Epithelial cell of proximal tubule (primary cell): ENCODE measurements at regions not wholly inside any gene's neighbourhood (a gene's known extent, or its start where the extent isn't known, plus 50 kb on each side); places are given as distances from the start of the nearest gene placed in this dataset.
"Not testable (repeated sequence)": the region's sequence is repeated elsewhere in the genome, so short reads cannot be mapped to it uniquely, and the experiment has no call there.

Source experiments
- DNase-seq: peaks from one replicate; pipeline ENCODE4 v3.0.0-alpha.2; 2011; ENCODE audit warnings: low read depth
- H3K4me3 ChIP-seq: 2 replicates; pipeline ENCODE4 v1.5.1; 2011; ENCODE audit warnings: low read depth, mild to moderate bottlenecking, low read length
- TF ChIP-seq, protein P1 (sequence below): conservative IDR thresholded peaks from 2 replicates; pipeline ENCODE4 v1.5.1; 2012; ENCODE audit warnings: low read depth, mild to moderate bottlenecking, low read length

GRCh38 chr5:23136958-23137357 is 283.8 kb upstream of the CDH12 start:
- no peak overlapping the region for H3K4me3 ChIP-seq
- TF ChIP-seq, protein P1, sequence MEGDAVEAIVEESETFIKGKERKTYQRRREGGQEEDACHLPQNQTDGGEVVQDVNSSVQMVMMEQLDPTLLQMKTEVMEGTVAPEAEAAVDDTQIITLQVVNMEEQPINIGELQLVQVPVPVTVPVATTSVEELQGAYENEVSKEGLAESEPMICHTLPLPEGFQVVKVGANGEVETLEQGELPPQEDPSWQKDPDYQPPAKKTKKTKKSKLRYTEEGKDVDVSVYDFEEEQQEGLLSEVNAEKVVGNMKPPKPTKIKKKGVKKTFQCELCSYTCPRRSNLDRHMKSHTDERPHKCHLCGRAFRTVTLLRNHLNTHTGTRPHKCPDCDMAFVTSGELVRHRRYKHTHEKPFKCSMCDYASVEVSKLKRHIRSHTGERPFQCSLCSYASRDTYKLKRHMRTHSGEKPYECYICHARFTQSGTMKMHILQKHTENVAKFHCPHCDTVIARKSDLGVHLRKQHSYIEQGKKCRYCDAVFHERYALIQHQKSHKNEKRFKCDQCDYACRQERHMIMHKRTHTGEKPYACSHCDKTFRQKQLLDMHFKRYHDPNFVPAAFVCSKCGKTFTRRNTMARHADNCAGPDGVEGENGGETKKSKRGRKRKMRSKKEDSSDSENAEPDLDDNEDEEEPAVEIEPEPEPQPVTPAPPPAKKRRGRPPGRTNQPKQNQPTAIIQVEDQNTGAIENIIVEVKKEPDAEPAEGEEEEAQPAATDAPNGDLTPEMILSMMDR, result no peak
- no peak for DNase-seq

DNA sequence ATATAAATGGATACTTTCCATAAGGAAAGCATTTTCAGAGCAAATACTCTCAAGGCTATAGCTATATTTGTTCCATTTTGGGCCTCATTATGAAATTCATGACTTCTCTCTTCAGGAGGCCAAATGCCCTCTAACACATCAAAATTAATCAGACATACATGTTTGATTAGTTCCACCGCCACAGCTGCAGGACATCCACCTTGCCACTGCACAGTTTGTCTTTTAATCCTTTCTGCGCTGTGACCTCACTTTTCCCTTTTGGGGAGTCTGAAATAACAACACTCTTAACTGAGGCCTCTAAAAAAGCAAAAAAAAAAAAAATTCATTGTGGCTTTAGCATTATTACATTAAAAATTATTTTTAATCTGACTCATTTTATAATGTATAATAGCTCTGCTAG is 279.1 kb upstream of the CDH12 start:
- no peak for DNase-seq
- TF ChIP-seq, protein P1, result no peak
- no peak overlapping the region for H3K4me3 ChIP-seq

DNA sequence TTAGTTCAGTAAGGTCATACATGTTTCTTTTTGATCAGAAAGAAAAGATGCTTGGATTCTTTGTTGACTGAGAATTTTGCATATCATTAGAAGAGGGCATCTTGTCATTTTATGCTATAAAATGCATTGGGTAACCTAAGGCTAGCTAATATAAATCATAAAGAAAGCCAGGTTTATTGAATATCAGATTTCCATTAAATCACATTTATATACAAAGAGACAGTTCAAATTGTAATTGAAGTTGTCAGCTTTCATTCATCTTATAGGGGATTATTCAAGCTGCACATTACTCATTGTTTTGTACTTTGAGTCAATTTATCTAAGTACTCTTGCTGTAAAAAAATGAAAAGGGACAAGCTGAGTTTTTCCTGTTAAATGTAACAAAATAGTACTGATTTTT is 259.1 kb upstream of the CDH12 start:
- H3K4me3 ChIP-seq, result no peak overlapping the region
- TF ChIP-seq, protein P1, result no peak
- DNase-seq, result no peak

- H3K4me3 ChIP-seq, result no peak overlapping the region
- TF ChIP-seq, protein P1, result no peak
- no peak for DNase-seq
These were observed 251.9 kb upstream of the CDH12 start for GRCh38 chr5:23105021-23105420.

DNA sequence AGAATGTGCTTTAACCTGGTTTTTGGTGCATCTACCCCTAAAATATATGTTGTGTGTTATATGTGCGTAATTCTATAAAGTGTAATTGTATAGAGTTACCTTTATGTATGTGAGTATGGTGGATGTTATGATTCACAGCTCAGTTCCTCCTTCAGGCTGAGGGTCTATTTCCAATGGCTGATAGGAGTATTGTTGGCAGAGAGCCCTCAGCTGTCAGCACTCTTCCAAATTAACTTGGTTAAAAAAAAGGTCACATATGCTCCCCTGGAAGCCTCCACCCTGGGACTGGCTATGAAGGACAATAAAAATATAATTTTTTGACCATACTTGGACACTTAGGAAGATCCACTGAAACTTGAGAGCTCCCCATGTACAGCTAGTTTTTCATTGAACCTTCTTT is 250.4 kb upstream of the CDH12 start:
- TF ChIP-seq, protein P1, result no peak
- no peak for DNase-seq
- no peak overlapping the region for H3K4me3 ChIP-seq

DNA sequence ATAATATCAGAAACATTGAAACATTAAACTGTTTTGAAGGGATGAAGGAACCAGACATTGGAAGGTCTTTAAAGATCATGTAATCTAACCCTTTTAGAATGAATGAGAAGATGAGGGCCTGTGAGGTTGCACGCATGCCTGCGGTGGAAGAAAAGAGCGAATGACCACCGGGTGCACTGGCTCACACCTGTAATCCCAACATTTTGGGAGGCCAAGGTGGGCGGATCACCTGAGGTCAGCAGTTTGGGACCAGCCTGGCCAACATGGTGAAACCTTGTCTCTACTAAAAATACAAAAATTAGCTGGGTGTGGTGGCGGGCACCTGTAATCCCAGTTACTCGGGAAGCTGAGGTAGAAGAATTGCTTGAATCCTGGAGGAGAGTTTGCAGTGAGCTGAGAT is 242.3 kb upstream of the CDH12 start:
- not testable (repeated sequence) for H3K4me3 ChIP-seq, DNase-seq

GRCh38 chr5:23089286-23089685 is 236.1 kb upstream of the CDH12 start:
- no peak for DNase-seq
- H3K4me3 ChIP-seq, result no peak overlapping the region
- TF ChIP-seq, protein P1, result no peak

DNA sequence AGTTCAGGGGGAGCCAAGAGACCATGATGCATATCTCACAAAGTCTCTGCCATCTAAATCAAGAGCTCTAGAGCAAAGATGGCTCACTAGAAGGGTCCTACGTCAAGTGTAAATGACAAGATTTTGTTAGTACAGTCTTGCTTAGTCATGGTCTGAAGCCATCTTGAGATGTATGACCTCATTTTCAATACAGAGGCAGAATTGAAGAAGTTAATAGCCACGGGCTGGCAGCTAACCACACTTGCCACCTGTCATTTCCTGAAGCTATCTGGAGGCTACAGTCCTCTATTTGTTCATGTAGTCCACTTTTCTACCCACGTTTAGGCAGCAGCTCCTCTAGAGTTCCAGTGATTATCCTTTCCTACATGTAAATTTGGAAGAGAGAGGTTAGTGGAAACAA is 231.7 kb upstream of the CDH12 start:
- no peak for DNase-seq
- TF ChIP-seq, protein P1, result no peak
- H3K4me3 ChIP-seq, result no peak overlapping the region
